Body of pancreas (tissue), 4 donors: ENCODE measurements at regions not wholly inside any gene's neighbourhood (a gene's known extent, or its start where the extent isn't known, plus 50 kb on each side); places are given as distances from the start of the nearest gene placed in this dataset.

ENCODE experiments used
- CTCF ChIP-seq, 7 experiments: fragments of 450-650 bp in 4 of 7; fragments of 200-600 bp in 3 of 7; sonication (generic) in 3 of 7; IDR thresholded peaks; one replicate each; pipeline ENCODE4 v1.5.1; 2016 to 2019; ENCODE audit warnings: antibody characterized with exemption in 7 of 7
- POLR2A ChIP-seq, 3 donors: fragments of 450-650 bp; IDR thresholded peaks; one replicate each; pipeline ENCODE4 v1.6.1; 2016; ENCODE audit warnings: antibody characterized with exemption in 3 of 3, mild to moderate bottlenecking in 2 of 3

GRCh38 chr4:134610956-134611355 is 409.4 kb upstream of the PABPC4L start:
- TF ChIP-seq CTCF (IDR thresholded peaks at IDR 0.05) (no peak), POLR2A (IDR thresholded peaks at IDR 0.05) (no peak)
